Peyer's patch (tissue), 4 donors: ENCODE measurements at regions not wholly inside any gene's neighbourhood (a gene's known extent, or its start where the extent isn't known, plus 50 kb on each side); places are given as distances from the start of the nearest gene placed in this dataset.
"Not testable (repeated sequence)": the region's sequence is repeated elsewhere in the genome, so short reads cannot be mapped to it uniquely, and the experiment has no call there.

ENCODE experiments used
- DNase-seq, 3 donors: peaks; one replicate each; pipeline ENCODE4 v3.0.0-alpha.2; 2017 to 2019
- H3K27ac ChIP-seq, 4 donors: fragments of 200-600 bp; sonication (generic); one replicate each; pipeline ENCODE4 v1.5.1; 2016 to 2019
- H3K27me3 ChIP-seq, 2 donors: fragments of 200-600 bp; sonication (generic); one replicate each; pipeline ENCODE4 v1.5.1; 2019
- H3K36me3 ChIP-seq, 3 donors: fragments of 200-600 bp; sonication (generic); one replicate each; pipeline ENCODE4 v1.5.1; 2016 to 2019
- H3K4me1 ChIP-seq, 4 donors: fragments of 200-600 bp; sonication (generic); one replicate each; pipeline ENCODE4 v1.5.1; 2016 to 2019
- H3K4me3 ChIP-seq, 4 donors: fragments of 200-600 bp; sonication (generic); 1 replicate in 3 of 4; 2 replicates in 1 of 4; pipeline ENCODE4 v1.5.1; 2016 to 2019; ENCODE audit warnings: mild to moderate bottlenecking in 1 of 4
- H3K9me3 ChIP-seq, 4 donors: fragments of 200-600 bp; sonication (generic); one replicate each; pipeline ENCODE4 v1.5.1; 2016 to 2019; ENCODE audit warnings: mild to moderate bottlenecking in 1 of 4
- CTCF ChIP-seq, 6 experiments: fragments of 450-650 bp in 4 of 6; fragments of 200-600 bp in 2 of 6; sonication (generic) in 1 of 6; IDR thresholded peaks; one replicate each; pipeline ENCODE4 v1.5.1; 2017 to 2019; ENCODE audit warnings: antibody characterized with exemption in 6 of 6, mild to moderate bottlenecking in 3 of 6, moderate library complexity in 1 of 6
- POLR2A ChIP-seq, 2 donors: fragments of 450-650 bp; IDR thresholded peaks; one replicate each; pipeline ENCODE4 v1.5.1; 2017; ENCODE audit warnings: antibody characterized with exemption in 2 of 2, mild to moderate bottlenecking in 2 of 2, moderate library complexity in 2 of 2

- Histone ChIP-seq H3K36me3 (no peaks in the 10 kb centered on the region), H3K4me1 (peaks cover 0 to 6% (median 0%) of the 10 kb centered on the region in 4 donors), H3K4me3 (no peak overlapping the region), H3K9me3 (no peaks in the 10 kb centered on the region), H3K27me3 (peaks cover 0 to 7% of the 10 kb centered on the region in 2 donors), H3K27ac (peak overlapping the region in 2 of 4 donors; percentile 64 to 80)
- no peak for DNase-seq
- no peak for TF ChIP-seq POLR2A (IDR thresholded peaks at IDR 0.05)
- no peak for TF ChIP-seq CTCF (IDR thresholded peaks at IDR 0.05)
Observed at GRCh38 chr9:129548571-129549135, 72.2 kb downstream of the C9orf50 start.

- Histone ChIP-seq H3K9me3 (no peaks in the 10 kb centered on the region), H3K36me3 (no peaks in the 10 kb centered on the region)
- TF ChIP-seq POLR2A (IDR thresholded peaks at IDR 0.05) (no peak), CTCF (IDR thresholded peaks at IDR 0.05) (no peak)
Observed at GRCh38 chr9:129547869-129548570, 72.9 kb downstream of the C9orf50 start.

GRCh38 chr9:129547063-129547462 lies 73.8 kb downstream of the C9orf50 start:
- no peak overlapping the region for H3K4me3 ChIP-seq
- H3K4me1 ChIP-seq = peaks cover 0 to 6% (median 0%) of the 10 kb centered on the region in 4 donors
- TF ChIP-seq CTCF (IDR thresholded peaks at IDR 0.05) (no peak), POLR2A (IDR thresholded peaks at IDR 0.05) (no peak)
- H3K9me3 ChIP-seq = no peaks in the 10 kb centered on the region
- no peaks in the 10 kb centered on the region for H3K36me3 ChIP-seq
- peaks cover 0 to 7% of the 10 kb centered on the region in 2 donors for H3K27me3 ChIP-seq
- H3K27ac ChIP-seq = no peak overlapping the region
- no peak for DNase-seq

More at GRCh38 chr9:129547869-129548570, 72.9 kb downstream of the C9orf50 start:
- Histone ChIP-seq H3K27ac (no peak overlapping the region), H3K4me3 (no peak overlapping the region), H3K4me1 (peaks cover 0 to 6% (median 0%) of the 10 kb centered on the region in 4 donors), H3K27me3 (peaks cover 0 to 7% of the 10 kb centered on the region in 2 donors)
- DNase-seq = no peak

GRCh38 chr9:129545876-129546275 lies 75.0 kb downstream of the C9orf50 start:
- DNase-seq, H3K36me3 ChIP-seq, H3K4me1 ChIP-seq, H3K9me3 ChIP-seq, H3K4me3 ChIP-seq, H3K27ac ChIP-seq, H3K27me3 ChIP-seq: not testable (repeated sequence)

GRCh38 chr9:129544761-129545160 lies 76.1 kb downstream of the C9orf50 start:
- H3K27ac ChIP-seq = no peak overlapping the region
- peaks cover 0 to under 1% of the 10 kb centered on the region in 2 donors for H3K27me3 ChIP-seq
- TF ChIP-seq POLR2A (IDR thresholded peaks at IDR 0.05) (no peak), CTCF (IDR thresholded peaks at IDR 0.05) (no peak)

GRCh38 chr9:129542741-129543140 lies 78.2 kb downstream of the C9orf50 start:
- H3K27ac ChIP-seq = no peak overlapping the region
- H3K36me3 ChIP-seq = no peaks in the 10 kb centered on the region
- no peaks in the 10 kb centered on the region for H3K4me1 ChIP-seq
- no peak overlapping the region for H3K4me3 ChIP-seq
- H3K9me3 ChIP-seq = no peaks in the 10 kb centered on the region
- DNase-seq = no peak
- no peaks in the 10 kb centered on the region for H3K27me3 ChIP-seq
- TF ChIP-seq POLR2A (IDR thresholded peaks at IDR 0.05) = no peak
- TF ChIP-seq CTCF (IDR thresholded peaks at IDR 0.05) = no peak

More at GRCh38 chr9:129544761-129545160, 76.1 kb downstream of the C9orf50 start:
- H3K36me3 ChIP-seq = no peaks in the 10 kb centered on the region
- H3K9me3 ChIP-seq = no peaks in the 10 kb centered on the region
- no peaks in the 10 kb centered on the region for H3K4me1 ChIP-seq
- no peak overlapping the region for H3K4me3 ChIP-seq
- DNase-seq = no peak
